ENCODE measurements at regions not wholly inside any gene's neighbourhood (a gene's known extent, or its start where the extent isn't known, plus 50 kb on each side); places are given as distances from the start of the nearest gene placed in this dataset.

GRCh38 chr5:51208296-51208695, 175.0 kb upstream of the ISL1 start:
- TF ChIP-seq ZNF366 (tag by site-specific recombination; conservative IDR thresholded peaks at IDR 0.05), result no peak
- TF ChIP-seq ZNF223 (tag by site-specific recombination; IDR thresholded peaks at IDR 0.05), result no peak
- TF ChIP-seq ZNF140 (tag by site-specific recombination; IDR thresholded peaks at IDR 0.05), result no peak
- TF ChIP-seq ZNF76 (tag by site-specific recombination; IDR thresholded peaks at IDR 0.05; ENCODE audit: borderline replicate concordance, low read depth), result no peak
- no peak for TF ChIP-seq ZNF138 (tag by site-specific recombination; IDR thresholded peaks at IDR 0.05; ENCODE audit: borderline replicate concordance)
- TF ChIP-seq ZNF169 (tag by site-specific recombination; IDR thresholded peaks at IDR 0.05), result no peak
- no peak for TF ChIP-seq MEIS1 (CRISPR knock-in tag; IDR thresholded peaks at IDR 0.05; ENCODE audit: borderline replicate concordance)
- TF ChIP-seq, protein P1, sequence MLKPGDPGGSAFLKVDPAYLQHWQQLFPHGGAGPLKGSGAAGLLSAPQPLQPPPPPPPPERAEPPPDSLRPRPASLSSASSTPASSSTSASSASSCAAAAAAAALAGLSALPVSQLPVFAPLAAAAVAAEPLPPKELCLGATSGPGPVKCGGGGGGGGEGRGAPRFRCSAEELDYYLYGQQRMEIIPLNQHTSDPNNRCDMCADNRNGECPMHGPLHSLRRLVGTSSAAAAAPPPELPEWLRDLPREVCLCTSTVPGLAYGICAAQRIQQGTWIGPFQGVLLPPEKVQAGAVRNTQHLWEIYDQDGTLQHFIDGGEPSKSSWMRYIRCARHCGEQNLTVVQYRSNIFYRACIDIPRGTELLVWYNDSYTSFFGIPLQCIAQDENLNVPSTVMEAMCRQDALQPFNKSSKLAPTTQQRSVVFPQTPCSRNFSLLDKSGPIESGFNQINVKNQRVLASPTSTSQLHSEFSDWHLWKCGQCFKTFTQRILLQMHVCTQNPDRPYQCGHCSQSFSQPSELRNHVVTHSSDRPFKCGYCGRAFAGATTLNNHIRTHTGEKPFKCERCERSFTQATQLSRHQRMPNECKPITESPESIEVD (tag by site-specific recombination; IDR thresholded peaks at IDR 0.05), result no peak
- TF ChIP-seq ZFP41 (tag by site-specific recombination; IDR thresholded peaks at IDR 0.05; ENCODE audit: borderline replicate concordance), result no peak
- no peak for TF ChIP-seq ZNF549 (tag by site-specific recombination; IDR thresholded peaks at IDR 0.05)
- no peak for TF ChIP-seq KLF8 (tag by site-specific recombination; IDR thresholded peaks at IDR 0.05)
- no peak for TF ChIP-seq ZNF416 (tag by site-specific recombination; IDR thresholded peaks at IDR 0.05)
- TF ChIP-seq, protein P2, sequence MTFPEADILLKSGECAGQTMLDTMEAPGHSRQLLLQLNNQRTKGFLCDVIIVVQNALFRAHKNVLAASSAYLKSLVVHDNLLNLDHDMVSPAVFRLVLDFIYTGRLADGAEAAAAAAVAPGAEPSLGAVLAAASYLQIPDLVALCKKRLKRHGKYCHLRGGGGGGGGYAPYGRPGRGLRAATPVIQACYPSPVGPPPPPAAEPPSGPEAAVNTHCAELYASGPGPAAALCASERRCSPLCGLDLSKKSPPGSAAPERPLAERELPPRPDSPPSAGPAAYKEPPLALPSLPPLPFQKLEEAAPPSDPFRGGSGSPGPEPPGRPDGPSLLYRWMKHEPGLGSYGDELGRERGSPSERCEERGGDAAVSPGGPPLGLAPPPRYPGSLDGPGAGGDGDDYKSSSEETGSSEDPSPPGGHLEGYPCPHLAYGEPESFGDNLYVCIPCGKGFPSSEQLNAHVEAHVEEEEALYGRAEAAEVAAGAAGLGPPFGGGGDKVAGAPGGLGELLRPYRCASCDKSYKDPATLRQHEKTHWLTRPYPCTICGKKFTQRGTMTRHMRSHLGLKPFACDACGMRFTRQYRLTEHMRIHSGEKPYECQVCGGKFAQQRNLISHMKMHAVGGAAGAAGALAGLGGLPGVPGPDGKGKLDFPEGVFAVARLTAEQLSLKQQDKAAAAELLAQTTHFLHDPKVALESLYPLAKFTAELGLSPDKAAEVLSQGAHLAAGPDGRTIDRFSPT (tag by site-specific recombination; IDR thresholded peaks at IDR 0.05), result no peak
- TF ChIP-seq, protein P3, sequence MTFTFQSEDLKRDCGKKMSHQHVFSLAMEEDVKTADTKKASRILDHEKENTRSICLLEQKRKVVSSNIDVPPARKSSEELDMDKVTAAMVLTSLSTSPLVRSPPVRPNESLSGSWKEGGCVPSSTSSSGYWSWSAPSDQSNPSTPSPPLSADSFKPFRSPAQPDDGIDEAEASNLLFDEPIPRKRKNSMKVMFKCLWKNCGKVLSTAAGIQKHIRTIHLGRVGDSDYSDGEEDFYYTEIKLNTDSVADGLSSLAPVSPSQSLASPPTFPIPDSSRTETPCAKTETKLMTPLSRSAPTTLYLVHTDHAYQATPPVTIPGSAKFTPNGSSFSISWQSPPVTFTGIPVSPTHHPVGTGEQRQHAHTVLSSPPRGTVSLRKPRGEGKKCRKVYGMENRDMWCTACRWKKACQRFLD (tag by site-specific recombination; IDR thresholded peaks at IDR 0.05), result no peak
- TF ChIP-seq ZNF639 (tag by site-specific recombination; IDR thresholded peaks at IDR 0.05), result no peak
- TF ChIP-seq ZNF660 (tag by site-specific recombination; IDR thresholded peaks at IDR 0.05), result no peak
- TF ChIP-seq ZNF785 (tag by site-specific recombination; IDR thresholded peaks at IDR 0.05), result no peak
- TF ChIP-seq SCRT2 (tag by site-specific recombination; IDR thresholded peaks at IDR 0.05), result no peak
- no peak for TF ChIP-seq KLF7 (tag by site-specific recombination; IDR thresholded peaks at IDR 0.05; ENCODE audit: borderline replicate concordance)
- no peak overlapping the region for H3K4me3 ChIP-seq (ENCODE audit: low read depth, low read length)
- no peaks in the 10 kb centered on the region for H3K9me3 ChIP-seq (ENCODE audit: control insufficient read depth, insufficient read depth, low read depth, low read length)
- ChIA-PET CTCF (interaction anchor here (1.2 kb wide), 1 partner anchor 13 kb away, joined by 4 read pairs; no protein-coding TSS in a partner anchor), POLR2A (no interaction called here)
- no peaks in the 10 kb centered on the region for H3K36me3 ChIP-seq (ENCODE audit: control insufficient read depth in 2 of 2, insufficient read depth in 1 of 2, low read length in 2 of 2)
- H3K27ac ChIP-seq (ENCODE audit: extremely low read depth, low read depth, low read length), result no peak overlapping the region
- H3K4me1 ChIP-seq (ENCODE audit: control insufficient read depth, insufficient read depth, low read length), result no peaks in the 10 kb centered on the region

DNA sequence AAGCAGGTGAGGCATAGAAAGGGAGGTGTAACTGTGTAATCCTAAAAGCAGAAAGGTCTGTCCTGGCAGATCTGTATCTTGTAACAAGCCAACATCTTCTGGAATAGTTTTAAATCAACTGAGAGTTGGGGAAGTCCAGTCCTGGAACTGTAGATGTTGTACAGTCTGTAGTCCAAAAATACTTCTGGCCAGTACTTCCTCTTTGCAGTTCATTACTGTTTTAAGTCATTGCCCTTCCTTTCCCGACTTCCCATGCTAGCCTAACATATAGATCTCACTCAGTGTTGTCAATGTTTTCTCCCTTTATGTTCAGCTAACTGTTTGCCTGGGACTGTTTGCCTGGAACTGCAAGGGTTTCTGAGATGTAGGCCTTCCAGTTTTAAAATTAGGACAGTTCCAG, 168.5 kb upstream of the ISL1 start:
- Histone ChIP-seq H3K4me1 (ENCODE audit: control insufficient read depth, insufficient read depth, low read length) (no peaks in the 10 kb centered on the region), H3K27ac (ENCODE audit: extremely low read depth, low read depth, low read length) (no peak overlapping the region), H3K4me3 (ENCODE audit: low read depth, low read length) (no peak overlapping the region), H3K36me3 (ENCODE audit: control insufficient read depth in 2 of 2, insufficient read depth in 1 of 2, low read length in 2 of 2) (no peaks in the 10 kb centered on the region), H3K9me3 (ENCODE audit: control insufficient read depth, insufficient read depth, low read depth, low read length) (no peaks in the 10 kb centered on the region)
- POLR2A ChIA-PET, result no interaction called here
- CTCF ChIA-PET, result no interaction called here
- TF ChIP-seq ZNF768 (tag by site-specific recombination; IDR thresholded peaks at IDR 0.05), result no peak
- no peak for TF ChIP-seq ZNF324 (tag by site-specific recombination; IDR thresholded peaks at IDR 0.05)
- TF ChIP-seq AEBP2 (tag by site-specific recombination; IDR thresholded peaks at IDR 0.05; ENCODE audit: borderline replicate concordance), result no peak
- TF ChIP-seq SETDB1 (IDR thresholded peaks at IDR 0.05; ENCODE audit: insufficient read length, low read length), result no peak
- no peak for TF ChIP-seq ZNF341 (tag by site-specific recombination; IDR thresholded peaks at IDR 0.05; ENCODE audit: low read depth)
- no peak for TF ChIP-seq ZNF791 (tag by site-specific recombination; IDR thresholded peaks at IDR 0.05)
- no peak for TF ChIP-seq ZNF707 (tag by site-specific recombination; IDR thresholded peaks at IDR 0.05)
- TF ChIP-seq GFI1B (tag by site-specific recombination; IDR thresholded peaks at IDR 0.05), result no peak
